Mammary epithelial cell (primary cell): ENCODE measurements at regions not wholly inside any gene's neighbourhood (a gene's known extent, or its start where the extent isn't known, plus 50 kb on each side); places are given as distances from the start of the nearest gene placed in this dataset.

ENCODE experiments used
- CTCF ChIP-seq, 2 donors: IDR thresholded peaks in 1 of 2; conservative IDR thresholded peaks in 1 of 2; 2 replicates each; pipeline ENCODE4 v1.5.1; 2011 to 2012; ENCODE audit warnings: inconsistent platforms in 2 of 2, low read length in 2 of 2, mild to moderate bottlenecking in 2 of 2, control low read depth in 1 of 2, low read depth in 1 of 2; ENCODE audit not compliant: insufficient read depth in 1 of 2; ENCODE audit errors: extremely low read depth in 1 of 2
- EZH2 ChIP-seq: IDR thresholded peaks from 2 replicates; pipeline ENCODE4 v1.6.1; 2012; ENCODE audit warnings: low read length, inconsistent platforms, borderline replicate concordance

GRCh38 chr11:134665188-134665535, 253.1 kb upstream of the B3GAT1 start:
- no peak for TF ChIP-seq CTCF (conservative IDR thresholded peaks at IDR 0.05 in 1 of 2, IDR thresholded peaks at IDR 0.05 in 1 of 2; ENCODE audit: extremely low read depth in 1 of 2, insufficient read depth in 1 of 2, low read depth in 1 of 2, low read length in 2 of 2)
- TF ChIP-seq EZH2: no peak
